ENCODE measurements at regions not wholly inside any gene's neighbourhood (a gene's known extent, or its start where the extent isn't known, plus 50 kb on each side); places are given as distances from the start of the nearest gene placed in this dataset.
"Not testable (repeated sequence)": the region's sequence is repeated elsewhere in the genome, so short reads cannot be mapped to it uniquely, and the experiment has no call there.

DNA sequence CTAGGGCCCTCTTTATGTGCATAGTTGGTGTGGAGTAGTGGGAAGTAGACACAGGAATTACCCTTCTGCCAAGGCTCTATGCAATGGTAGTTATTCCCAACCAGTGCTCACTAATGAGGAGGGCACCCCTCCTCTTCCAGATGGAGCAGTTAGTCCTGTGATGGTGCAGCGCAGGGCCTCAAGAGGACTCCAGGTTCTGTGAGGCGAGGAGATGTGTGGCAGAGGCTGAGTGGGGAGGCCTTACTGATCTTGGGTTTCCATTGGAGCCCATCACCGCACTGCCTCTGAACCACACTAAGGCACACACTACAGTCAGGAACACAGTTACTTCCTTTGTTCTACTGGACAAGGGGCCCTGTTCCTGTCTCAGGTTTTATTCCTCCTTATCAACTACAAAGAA, 122.5 kb upstream of the POU3F1 start:
- in situ Hi-C loops (cut with HindIII; ENCODE audit: low sequenced_read_pairs) = no loop called here
- no peak for DNase-seq (ENCODE audit: low spot score)

DNA sequence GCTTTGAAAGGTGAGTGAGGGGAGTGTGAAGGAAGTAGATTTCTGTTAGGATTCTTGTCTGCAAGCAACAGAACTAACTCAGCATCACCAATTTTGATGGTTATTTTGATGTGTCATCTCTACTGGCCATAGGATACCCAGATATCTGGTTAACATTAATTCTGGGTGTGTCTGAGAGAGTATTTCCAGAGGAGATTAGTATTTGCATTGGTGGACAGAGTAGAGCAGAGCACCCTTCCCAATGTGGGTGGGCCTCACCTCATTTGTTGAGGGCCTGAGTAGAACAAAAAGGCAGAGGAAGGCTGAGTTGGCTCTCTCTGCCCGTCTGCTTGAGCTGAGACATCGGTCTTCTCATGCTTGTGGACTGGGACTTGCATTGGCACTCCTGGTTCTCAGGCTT, 121.8 kb upstream of the POU3F1 start:
- in situ Hi-C loops (cut with HindIII; ENCODE audit: low sequenced_read_pairs) = no loop called here
- DNase-seq (ENCODE audit: low spot score) = no peak

DNA sequence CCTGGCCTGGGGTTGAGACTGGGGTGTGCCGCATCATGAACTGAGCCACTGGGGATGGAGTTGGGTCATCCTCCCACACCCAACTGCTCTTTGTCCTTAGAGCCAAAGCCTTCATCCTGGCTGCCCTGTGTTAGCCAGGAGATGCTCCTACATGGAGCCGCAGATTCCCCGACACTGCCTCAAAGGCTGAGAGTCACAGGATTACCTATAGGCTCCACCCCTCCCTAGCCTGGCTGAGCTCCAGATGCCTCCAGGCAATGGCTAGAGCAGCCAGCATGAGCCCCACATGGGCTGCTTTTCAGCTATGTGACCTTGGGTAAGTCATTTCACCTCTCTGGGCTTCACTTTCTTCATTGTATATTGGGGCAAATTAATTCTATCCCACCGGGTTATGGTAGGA, 119.9 kb upstream of the POU3F1 start:
- DNase-seq (ENCODE audit: low spot score) = no peak

DNA sequence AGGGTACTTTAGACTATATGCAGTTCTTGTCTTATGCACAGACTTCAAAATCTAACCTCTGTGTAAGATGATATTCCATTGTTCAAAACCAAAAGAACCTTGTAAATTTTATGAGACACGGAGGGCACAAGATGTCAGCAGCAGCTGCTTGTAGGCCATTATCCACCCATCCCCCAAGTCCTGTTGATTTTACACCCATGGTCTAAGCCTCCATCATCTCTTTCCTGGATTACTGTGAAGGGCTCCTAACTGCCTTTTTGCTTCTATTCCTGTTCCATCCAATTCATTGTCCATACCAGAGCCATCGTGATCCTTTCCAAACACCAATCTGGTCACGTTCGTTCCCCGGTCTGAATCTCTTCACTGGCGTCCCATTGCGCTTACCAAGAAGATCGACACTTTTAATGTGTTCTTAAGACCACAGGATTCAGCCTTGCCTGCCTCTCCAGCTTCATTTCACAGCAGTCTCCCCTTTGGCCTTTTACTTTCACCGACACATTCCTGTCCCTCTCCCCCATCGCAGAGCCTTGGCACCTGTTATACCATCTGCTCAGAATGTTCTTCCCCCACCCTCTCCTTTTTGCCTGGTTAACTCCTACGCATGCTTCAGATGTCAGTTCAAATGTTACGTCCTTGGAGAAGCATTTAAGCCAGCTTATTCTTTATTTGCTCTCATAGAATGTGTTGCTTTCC, 107.3 kb upstream of the POU3F1 start:
- in situ Hi-C loops (cut with HindIII; ENCODE audit: low sequenced_read_pairs) = no loop called here
- DNase-seq (ENCODE audit: low spot score) = no peak

More for the DNA sequence above, 119.9 kb upstream of the POU3F1 start:
- in situ Hi-C loops (cut with HindIII; ENCODE audit: low sequenced_read_pairs) = no loop called here

DNA sequence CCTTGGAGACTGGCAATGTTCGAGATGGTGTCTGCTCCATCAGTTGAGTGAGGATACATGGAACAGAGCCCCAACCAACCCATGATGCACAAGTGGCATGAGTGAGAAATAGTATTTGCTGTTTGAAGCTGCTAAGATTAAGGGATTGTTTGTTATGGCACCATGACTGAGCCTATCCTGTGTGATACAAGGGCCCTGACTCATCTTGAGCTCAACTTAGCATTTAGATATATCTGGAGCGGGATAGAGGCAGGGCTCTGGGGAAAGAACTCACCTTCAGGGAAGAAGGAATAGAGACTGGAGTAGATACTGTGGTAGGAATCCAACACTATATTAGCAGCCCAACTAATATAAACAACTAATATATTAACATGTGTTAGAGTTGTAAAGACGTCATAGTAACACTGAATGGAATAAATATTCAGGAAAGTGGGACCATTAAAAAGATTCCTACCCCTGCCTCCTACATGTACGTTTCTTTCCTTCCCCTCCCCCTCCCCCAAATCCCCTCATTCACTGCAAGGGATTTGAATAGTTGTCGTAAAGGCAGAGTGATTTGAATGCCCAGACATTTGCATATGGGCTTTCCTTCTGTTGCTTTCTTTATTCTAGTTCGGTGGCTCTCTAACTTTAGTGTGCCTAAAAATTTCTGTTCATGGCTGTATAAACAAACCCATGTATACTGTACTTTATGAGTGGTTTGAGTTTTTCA, 106.6 kb upstream of the POU3F1 start:
- DNase-seq (ENCODE audit: low spot score) = no peak
- in situ Hi-C loops (cut with HindIII; ENCODE audit: low sequenced_read_pairs) = no loop called here

DNA sequence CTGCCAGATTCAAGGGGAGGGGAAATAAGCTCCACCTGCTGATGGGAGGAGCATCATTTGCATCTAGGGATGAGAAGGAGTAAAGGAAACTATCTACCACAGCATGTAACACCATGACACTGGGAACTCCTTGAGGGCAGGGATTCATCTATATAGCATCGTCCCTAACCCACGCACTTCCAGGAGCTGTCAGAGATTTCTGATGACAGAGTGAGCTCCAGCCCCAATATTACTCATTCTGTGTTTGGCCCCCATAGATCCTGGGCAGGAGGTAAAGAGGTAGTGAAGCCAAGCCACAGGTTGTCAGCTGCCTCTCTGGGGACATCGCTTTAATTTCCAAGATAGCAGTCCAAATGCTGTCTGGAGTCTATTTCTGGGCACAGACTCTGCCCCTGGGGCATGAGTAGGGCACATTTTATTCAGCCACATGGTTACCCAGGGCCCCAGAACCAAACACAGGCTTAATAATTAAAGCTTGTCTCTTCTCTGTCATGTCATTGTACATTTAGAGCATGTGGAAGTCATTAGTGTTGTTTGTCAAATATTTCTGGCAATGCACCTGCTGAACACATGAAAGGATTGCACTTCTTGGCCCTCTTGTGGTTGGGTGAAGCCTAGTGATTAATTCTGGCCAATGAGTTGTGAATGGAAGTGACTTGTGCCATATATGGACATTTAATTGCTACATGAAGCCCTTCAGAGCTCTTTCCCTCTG, 105.9 kb upstream of the POU3F1 start:
- in situ Hi-C loops (cut with HindIII; ENCODE audit: low sequenced_read_pairs) = no loop called here
- DNase-seq (ENCODE audit: low spot score) = no peak

DNA sequence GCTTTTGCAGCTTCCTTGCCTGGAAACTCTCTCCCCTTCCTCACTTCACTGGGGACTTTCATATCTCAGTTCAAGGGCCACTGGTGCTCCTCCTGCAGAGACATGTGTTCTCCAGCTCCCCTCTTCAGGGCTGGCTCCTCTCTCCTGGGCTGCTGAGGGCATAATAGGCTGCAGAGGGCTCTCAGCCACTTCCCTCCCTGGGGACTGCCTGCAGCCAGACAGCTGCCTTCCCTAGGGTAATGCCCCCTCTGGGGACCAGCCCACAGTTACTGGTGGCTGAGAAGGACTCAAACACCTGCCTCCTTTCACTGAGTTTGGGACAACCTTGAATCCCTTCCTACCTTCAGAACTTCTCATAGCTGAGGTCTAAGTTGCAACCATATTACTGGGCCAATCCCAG, 104.8 kb upstream of the POU3F1 start:
- no peak for DNase-seq (ENCODE audit: low spot score)
- in situ Hi-C loops (cut with HindIII; ENCODE audit: low sequenced_read_pairs) = no loop called here

DNA sequence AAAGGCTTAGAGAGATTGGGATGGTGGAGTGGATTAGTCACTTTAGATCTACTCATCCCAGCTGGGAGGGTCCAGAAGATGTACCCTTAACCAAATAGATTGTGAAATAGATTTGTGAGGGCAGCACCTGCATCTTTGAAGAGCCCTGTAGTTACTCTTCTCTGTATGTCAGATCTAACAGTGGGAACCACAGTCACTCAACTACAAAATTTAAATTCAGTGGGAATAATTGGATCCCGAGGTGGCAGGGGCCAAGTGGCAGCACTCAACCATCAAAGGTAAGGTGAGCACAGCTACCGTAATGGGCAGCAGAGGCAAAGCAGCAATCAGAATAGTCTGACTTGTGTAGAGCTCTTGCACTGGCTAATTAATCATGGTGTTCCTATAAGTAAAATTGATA, 99.5 kb upstream of the POU3F1 start:
- DNase-seq (ENCODE audit: low spot score); in situ Hi-C loops (cut with HindIII; ENCODE audit: low sequenced_read_pairs): not testable (repeated sequence)

DNA sequence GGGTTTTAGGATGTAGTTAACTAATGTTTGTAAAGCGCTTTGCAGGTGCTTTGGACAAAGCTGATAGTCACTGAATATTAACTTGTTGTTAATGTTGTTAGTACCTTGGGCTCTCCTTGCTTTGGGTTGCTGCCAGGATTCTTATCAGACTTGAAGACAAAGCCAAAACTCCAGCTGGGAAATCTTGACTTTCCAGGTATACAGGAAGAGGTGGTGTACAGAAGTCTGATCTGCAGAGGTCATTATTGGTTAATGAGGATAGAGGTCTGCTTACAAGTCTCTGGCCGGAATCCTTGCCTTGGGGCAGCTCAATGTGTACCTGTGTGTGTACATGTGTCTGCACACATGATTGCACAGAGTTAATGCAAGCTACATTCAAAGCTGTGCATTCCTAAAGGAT, 96.0 kb upstream of the POU3F1 start:
- in situ Hi-C loops (cut with HindIII; ENCODE audit: low sequenced_read_pairs) = no loop called here
- DNase-seq (ENCODE audit: low spot score) = no peak

DNA sequence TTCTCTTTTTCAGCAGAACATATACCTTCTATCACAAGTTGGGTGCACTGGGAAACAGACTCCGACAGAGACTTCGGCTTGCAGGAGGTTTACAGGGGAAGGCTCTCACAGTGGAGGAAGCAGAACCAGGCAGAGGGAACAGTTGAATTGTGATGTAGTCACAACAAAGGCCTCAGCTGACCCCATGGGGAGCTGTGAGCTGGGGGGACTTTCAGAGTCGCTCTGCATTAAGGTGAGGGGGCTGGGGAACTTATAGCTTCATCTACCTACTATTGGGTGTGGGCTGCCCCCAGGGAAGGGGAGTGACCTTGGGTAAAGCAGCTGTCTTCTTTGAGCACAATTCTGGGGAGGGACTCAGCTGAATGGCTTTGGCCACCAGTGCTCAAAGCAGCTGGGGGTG, 94.9 kb upstream of the POU3F1 start:
- in situ Hi-C loops (cut with HindIII; ENCODE audit: low sequenced_read_pairs) = no loop called here
- DNase-seq (ENCODE audit: low spot score) = no peak

DNA sequence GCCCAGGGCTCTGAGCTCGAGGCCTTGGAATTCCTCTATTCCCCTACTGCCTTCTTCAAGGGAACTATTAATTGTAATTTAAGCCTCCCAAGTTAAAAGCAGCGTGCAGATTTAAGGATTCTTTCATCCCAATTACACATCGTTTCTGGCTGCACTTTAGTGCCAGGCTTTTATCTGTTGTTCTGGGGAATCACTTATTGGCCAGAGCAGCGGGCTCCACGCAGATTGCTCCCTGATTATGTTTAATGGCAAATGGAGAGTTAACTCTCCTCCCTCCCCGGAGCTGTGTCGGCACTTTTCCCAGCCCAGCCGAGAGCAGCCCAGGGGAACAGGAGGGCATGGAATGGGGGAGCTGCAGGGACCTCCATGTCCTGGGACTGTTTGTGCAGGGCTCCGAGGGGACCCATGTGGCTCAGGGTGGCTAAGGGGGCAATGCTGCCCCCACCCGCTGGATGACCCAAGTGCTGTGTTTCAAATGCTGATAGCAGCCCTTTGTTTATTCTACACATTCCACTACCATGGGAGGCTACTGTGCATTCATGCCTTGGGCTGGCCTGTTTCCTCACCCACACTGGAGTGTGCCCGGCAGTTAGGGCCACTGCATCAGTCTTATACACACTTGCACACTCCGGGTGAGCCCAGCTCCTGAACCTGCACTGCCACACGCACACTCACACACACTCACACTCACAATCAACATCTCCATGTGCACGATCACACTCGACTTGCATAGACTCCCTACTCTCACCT, 93.3 kb upstream of the POU3F1 start:
- in situ Hi-C loops (cut with HindIII; ENCODE audit: low sequenced_read_pairs) = no loop called here
- DNase-seq (ENCODE audit: low spot score) = no peak

DNA sequence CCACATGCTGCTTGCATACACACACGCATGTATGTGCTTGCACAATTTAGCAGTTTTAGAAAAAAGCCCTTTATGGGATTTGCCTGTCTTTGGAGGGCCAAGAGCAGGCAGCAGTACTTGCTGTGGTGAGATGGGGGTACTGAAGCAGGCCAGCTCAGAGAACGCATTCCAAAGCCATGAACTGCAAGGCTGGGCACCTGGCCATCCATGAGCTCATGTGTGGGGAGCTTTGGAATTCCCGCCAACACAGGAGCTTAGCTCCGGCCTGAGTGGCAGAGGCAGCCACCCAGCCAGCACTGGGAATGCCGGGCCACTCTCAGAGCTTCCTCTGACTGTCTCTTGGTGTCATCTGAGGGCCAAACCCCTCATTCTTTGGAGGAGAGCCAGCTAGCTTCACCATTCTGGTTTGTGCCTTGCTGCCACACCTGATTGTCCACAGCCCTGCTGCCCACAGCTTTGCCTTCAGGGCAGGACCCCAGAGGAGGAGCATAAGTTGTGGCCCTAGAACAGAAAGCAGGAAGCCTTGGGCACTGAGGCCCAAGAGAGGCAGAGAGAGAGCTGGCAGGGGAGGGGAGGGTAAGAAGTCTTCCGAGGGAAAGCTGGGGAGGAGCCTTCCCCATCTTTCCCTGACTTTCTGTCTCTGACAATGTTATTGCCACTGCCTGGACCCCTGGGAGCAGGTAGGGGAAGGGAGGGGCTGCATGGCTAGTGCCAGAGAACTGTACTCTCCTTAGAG, 92.1 kb upstream of the POU3F1 start:
- peak; percentile 82 for DNase-seq (ENCODE audit: low spot score)
- in situ Hi-C loops (cut with HindIII; ENCODE audit: low sequenced_read_pairs) = no loop called here

DNA sequence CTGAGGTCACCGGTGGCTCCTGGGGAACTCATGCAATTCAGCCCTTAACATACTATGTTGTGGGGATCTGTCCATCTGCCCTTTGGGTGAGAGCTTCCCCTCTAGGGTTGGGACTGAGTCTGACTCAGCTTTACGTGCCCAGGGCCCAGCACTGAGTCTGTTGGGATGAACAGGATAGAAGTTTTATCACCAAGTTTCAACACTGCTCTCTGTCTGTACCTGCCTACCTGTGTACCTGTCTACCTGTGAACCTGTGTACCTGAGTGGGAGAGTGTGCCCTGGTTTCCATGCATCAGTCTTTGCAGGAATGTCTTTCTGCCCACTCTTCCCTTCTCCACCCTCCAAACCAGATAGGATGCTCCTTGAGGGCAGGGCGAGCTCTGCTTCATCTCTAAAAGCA, 90.6 kb upstream of the POU3F1 start:
- in situ Hi-C loops (cut with HindIII; ENCODE audit: low sequenced_read_pairs) = no loop called here
- no peak for DNase-seq (ENCODE audit: low spot score)

DNA sequence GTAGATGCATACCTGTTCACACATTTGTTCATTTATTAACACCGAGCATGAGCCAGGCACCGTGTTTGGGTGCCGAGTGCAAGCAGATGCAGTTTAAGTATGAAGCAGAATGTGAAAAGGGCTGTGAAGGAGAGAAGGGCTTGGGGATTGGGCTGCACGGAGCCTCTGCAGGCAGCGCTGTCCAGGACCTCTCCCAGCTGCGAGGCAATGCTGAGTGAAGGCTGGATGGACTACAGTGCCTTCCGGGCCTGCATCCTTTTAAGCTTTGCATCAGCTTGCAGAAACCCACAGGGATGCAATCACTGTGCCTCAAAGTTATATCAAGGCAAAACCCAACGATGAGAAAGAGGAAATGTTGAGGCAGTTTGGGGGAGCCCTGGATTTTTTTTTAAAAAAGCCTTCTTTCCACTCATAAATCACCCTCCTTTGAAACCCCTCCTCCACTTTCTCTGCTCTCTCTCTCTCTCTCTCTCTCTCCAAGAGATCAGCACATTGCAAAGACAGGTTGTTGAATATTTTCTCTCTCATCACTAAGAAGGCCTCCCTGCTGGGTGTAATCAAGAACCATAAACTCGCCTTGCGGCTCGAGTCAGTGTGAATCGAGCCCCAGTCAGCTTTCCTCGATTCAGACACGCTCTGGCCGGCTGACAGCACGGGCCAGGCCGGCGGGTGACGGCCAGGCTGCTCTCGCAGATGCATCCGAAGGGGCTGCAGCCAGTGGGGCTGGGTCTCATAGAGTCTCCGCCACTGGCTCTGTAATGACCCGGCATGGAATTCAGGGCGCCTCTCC, 89.2 kb upstream of the POU3F1 start:
- in situ Hi-C loops (cut with HindIII; ENCODE audit: low sequenced_read_pairs) = no loop called here
- peak; percentile 20 for DNase-seq (ENCODE audit: low spot score)

DNA sequence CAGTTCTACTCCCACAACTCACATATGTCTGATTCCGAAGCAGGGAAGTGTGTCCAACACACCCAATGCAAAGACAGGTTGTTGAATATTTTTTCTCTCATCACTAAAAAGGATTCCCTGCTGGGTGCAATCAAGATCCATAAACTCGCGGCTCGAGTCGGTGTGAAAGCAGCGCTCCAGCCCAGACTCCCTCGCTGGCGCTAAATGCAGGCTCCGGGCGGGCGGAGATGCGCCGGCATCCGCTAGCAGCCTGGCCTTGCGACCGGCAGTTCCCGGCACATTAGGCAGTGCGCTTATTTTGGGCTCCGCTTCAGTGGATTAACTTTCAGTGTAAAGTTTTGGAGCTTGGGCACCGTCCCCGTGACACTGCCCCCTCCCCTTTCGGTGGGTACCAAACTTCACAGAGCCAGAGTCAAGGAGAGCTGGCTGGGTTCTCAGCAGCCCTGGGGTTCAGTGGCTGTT, 87.7 kb upstream of the POU3F1 start:
- in situ Hi-C loops (cut with HindIII; ENCODE audit: low sequenced_read_pairs) = no loop called here
- no peak for DNase-seq (ENCODE audit: low spot score)

DNA sequence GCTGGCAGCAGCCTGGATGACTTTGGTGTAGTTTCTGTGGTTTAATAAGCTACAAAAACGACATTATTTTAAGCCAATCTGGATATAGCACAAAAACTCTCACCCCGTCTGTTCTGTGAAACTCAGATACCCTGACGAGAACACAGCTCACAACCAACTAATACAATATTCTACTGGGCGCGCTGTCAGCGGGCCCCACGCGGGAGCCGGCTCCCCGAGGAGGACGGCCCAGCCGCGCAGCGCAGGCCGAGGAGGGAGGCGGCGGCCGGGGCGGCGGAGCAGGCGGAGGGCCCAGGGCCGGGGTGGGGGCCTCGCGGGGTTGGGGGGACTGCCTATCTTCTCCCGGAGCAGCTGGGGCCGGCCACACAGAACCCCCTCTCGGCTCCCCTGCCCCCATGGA, 87.2 kb upstream of the POU3F1 start:
- DNase-seq (ENCODE audit: low spot score) = no peak

DNA sequence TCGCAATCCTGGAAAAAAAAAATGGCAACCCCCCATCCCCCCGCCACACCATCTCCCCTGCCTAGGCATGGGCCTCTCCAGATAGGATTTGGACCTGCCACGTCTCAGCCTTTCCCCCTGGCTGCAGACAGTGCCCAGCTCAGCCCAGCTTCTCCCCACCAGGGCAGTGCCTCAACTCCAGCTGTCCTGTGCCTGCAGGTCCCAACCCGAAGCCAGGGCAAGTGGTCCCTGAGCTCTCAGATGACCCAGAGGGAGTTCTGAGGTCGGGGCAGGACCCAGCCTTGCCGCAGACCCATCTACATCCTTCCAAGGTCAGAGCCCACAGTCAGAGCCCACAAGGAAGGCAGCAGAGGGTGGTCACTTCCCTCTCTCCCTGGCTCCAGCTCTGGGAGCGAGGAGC, 86.7 kb upstream of the POU3F1 start:
- no peak for DNase-seq (ENCODE audit: low spot score)
- in situ Hi-C loops (cut with HindIII; ENCODE audit: low sequenced_read_pairs) = no loop called here

More for the DNA sequence above, 87.2 kb upstream of the POU3F1 start:
- in situ Hi-C loops (cut with HindIII; ENCODE audit: low sequenced_read_pairs) = no loop called here

DNA sequence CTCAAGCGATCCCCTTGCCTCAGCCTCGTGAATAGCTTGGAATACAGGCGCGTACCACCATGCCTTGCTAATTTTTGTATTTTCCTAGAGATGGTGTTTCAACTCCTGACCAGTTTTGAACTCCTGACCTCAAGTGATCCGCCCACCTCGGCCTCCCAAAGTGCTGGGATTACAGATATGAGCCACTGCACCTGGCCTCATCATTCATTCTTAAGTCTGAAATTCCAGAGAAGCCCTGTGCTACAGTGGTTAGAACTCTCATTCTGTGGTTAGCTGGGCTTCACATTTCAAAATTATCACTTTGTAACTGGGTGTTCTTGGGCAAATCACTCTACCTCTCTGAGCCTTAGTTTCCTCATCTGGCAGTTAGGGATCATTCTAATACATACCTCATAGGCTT, 86.1 kb upstream of the POU3F1 start:
- in situ Hi-C loops (cut with HindIII; ENCODE audit: low sequenced_read_pairs) = no loop called here
- DNase-seq (ENCODE audit: low spot score) = no peak
